NCI-H526 treated with DMSO at 0.1 percent for 48 hours (cell line): ENCODE measurements at regions not wholly inside any gene's neighbourhood (a gene's known extent, or its start where the extent isn't known, plus 50 kb on each side); places are given as distances from the start of the nearest gene placed in this dataset.

Experiments used
- DNase-seq: peaks from one replicate; lab custom pipeline; 2025; lab: John Stamatoyannopoulos, UW

- DNase-seq: no peak
These were observed 403.0 kb upstream of the ID2 start for GRCh38 chr2:8278709-8279354.

DNA sequence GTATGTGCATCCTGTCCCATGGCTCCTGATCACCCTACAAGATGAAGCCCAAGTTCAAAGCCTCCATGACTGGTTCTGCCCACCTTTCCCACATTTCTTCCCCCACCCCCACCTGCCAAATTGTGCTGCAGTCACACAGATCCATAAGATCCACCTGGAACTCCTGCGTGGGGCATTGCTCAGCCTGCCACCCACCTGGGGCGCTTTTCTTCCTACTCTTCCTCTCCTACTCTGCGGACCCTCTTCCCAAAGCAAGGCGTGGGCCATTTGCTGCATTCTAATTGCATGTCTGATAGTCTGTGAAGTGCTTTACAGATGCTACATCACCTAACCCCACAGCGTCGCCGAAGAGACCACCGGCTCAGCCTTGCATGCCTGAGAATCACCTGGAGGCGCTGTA, 402.4 kb upstream of the ID2 start:
- no peak for DNase-seq

GRCh38 chr2:8281234-8281633, 400.6 kb upstream of the ID2 start:
- no peak for DNase-seq

DNA sequence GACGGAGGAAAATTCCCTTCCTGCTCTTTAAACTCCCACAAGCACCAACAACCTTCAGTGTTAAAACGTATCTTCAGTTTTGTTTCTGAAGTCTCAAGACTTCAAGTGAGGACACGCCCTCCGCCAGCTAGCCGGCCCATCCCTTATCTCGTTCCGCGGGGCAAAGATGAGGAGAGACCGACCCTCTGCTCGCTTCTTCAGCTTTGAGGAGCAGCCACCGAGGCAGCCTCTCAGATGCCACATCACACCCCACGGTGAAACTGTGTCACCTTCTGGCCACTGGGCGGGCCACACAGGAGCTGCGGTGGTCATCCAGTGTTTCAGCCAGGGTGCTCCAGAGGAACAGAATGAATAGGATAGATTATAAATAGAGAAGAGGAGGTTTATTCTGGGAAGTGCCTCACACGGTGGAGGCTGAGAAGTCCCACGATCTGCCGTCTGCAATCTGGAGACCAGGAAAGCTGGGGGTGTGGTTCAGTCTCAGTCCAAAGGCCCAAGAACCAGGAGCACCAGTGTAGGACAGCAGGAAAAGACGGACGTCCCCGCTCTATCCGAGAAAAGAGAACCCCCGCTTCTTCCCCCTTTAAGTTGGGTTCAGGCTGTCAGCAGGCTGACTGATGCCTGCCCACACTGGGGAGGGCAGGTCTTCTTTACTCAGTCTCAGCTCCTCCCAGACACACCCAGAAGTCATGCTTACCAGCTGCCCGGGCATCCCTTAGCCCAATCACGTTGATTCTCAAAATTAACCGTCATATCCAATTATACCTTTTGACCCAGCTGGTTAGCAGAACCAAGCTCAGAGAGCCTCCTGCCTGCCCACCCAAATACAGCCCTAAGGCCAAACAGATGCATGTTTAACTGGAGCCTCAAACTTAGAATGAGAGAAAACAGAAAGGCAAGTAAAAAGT, 399.7 kb upstream of the ID2 start:
- DNase-seq: no peak

DNA sequence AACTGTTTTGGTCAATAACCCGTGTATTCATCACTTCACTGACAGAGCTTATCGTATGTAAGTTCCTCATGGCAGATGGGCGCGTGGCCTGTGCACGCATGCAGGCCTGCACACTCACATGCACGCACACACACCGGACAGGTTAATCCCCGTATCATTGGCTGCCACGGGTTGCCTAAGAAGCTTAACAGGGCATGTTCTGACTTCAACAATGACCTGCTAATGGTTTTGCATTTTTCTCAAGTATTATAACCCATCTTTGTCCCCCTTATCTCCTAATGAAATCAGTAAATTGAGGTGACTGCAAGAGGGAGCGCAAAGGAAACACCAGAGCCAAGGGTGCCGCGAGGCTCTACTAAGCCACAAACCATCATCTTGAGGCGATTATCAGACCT, 399.0 kb upstream of the ID2 start:
- DNase-seq: no peak

DNA sequence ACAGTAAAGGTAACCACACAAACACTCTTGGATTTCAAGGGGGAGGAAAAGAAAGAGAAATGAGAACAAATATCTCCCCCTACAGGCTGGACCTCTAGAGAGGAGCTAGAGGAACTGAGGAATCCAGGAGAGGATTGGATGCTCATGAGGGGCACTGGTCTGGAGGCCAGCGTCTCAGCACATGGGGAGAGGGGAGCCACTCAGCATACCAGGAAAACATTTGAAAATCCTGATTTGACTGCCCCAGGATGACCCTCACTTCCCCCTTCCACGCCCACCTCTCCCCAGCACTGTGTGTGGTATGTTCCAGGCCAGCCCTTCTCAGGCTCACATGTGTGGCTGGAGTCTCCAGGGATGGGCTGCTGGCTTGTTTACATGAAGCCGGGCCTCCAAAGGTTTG, 396.8 kb upstream of the ID2 start:
- no peak for DNase-seq

DNA sequence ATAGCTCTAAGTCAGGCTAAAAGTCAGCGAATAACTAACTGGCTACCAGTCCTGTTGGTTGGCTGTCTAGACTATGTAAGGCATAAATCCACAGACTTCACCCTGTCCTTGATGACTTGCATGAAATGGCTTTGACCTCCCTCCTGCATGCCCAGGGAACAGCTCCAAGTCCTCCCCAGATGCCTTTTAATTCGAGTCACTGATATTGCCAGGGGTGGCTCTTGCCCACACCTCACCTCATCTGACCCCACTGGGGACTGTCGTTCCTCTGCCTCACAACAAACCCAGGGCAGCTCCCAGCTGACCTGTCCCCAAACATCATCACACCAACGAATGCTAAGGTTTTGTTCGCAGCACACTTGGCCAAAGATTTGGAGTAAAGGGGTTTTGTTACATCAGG, 396.0 kb upstream of the ID2 start:
- no peak for DNase-seq

DNA sequence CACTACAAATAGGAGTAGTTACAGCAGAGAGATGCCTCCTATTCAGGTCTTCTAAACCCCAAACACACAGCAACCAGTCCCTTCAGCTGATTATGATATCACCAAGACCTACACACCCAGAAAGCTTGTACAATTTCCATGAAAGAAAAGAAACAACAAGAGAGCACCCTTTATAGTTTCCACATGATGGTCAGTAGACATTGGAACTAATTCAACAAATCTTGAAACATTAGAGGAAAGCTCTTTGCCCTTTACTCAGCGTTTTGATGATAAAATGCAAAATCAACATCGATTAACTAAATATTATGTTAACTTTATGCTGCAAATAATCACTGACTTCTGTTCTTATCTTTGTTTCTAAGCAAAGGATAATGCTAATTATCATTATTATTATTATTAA, 393.6 kb upstream of the ID2 start:
- DNase-seq: no peak

GRCh38 chr2:8289111-8289510, 392.7 kb upstream of the ID2 start:
- no peak for DNase-seq

- no peak for DNase-seq
These were observed 391.0 kb upstream of the ID2 start for GRCh38 chr2:8290771-8291352.

DNA sequence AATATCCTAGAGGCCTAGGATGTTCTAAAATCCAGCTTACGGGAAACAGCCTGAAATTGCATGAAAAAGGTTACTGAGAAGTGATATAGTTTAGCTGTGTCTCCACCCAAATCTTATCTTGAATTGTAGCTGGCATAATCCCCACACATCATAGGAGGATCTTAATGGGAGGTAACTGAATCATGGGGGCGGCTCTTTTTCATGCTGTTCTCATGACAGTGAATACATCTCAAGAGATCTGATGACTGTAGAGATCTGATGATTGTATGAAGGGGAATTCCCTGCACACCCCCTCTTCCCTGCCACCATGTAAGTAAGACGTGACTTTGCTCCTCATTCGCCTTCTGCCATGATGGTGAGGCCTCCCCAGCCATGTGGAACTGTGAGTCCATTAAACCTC, 385.6 kb upstream of the ID2 start:
- no peak for DNase-seq

GRCh38 chr2:8297376-8298231, 384.3 kb upstream of the ID2 start:
- DNase-seq: no peak

DNA sequence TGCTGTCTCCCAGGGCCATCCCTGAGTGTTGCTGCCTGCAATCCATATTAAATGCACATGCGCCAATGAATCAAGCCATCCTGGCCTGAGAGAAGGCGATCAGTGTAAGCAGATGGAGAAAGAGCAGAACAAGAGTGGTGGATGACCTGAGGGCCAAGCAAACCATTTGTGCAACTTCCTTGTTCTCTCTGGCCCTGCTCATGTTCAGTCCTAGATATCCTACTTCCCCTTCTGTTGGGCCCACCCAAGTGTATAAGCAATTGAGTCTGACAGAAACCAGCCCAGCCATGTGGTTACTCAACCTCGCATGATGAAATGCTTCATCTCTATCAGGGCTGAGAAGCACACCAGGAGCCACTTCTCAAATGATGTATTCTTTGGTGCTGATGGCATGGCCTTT, 383.1 kb upstream of the ID2 start:
- no peak for DNase-seq

- no peak for DNase-seq
These were observed 381.6 kb upstream of the ID2 start for GRCh38 chr2:8300216-8300615.

DNA sequence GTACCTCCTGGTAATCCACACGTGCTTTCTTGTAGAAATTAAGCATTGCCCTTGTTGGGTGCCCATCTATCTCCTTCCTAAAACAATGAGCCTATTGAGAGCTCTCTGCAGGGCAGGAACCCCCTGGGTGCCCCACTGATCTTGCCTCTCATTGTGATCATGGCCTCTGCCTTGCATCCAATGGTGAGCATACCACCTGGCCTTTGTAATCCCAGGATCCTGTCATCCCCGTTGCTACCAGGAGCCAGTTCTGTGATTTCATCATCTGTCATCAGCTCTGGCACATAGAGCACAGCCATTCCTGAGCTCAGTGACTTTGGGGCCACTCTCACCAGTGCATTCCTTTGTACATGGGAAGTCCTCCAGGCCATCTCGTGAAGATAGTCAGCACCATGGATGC, 381.0 kb upstream of the ID2 start:
- DNase-seq: no peak

DNA sequence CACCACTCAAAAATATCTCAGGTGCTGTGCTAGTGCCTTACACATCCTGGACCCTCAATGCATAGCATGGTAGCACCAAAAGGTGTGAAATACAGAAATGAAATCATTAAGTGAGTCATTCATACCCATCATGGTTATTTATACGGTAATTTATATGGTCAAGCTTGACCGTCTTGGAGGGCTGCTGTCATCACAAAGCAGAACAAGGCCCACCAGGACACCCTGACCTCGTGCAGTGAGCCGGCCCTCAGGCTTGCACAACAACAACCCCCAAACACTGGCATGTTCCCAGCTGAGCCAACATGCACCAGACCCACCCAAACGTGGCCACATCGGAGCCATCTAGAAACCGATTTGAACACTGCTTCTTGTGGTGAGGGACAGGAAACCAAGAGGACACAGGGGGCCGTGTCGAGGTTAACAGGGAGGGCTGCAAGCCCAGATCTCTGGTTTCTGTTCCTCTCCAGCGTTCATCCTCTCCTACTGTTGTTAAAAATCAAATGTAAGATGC, 378.5 kb upstream of the ID2 start:
- no peak for DNase-seq

- no peak for DNase-seq
These were observed 376.8 kb upstream of the ID2 start for GRCh38 chr2:8304821-8305766.

- no peak for DNase-seq
These were observed 375.1 kb upstream of the ID2 start for GRCh38 chr2:8306530-8307351.

- DNase-seq: no peak
These were observed 374.2 kb upstream of the ID2 start for GRCh38 chr2:8307606-8308180.

DNA sequence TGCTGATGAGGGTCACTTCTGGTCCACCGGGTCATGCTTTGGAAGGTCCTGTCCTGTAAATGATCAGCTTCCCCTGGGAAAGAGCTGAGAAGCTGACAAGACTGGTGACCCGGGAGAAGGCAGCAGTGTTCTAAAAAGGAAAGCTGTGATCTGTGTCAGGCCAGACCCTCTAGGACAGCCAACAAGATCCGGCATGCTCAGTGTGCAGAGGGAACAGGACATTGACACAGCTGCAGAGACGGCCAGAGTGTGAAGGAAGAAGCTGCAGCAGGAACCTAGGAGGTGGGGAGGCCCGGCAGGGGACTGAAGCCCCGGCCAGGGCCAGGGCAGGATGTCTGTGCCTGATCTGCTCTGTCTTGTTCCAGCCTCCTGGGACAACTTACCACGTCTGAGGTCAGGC, 372.7 kb upstream of the ID2 start:
- DNase-seq: no peak
